IMR-90 (cell line): ENCODE measurements at regions not wholly inside any gene's neighbourhood (a gene's known extent, or its start where the extent isn't known, plus 50 kb on each side); places are given as distances from the start of the nearest gene placed in this dataset.

Source experiments
- ATAC-seq: fragments of 200-7000 bp; cut with Tn5 transposase; 2 replicates; pipeline ENCODE4 v1.9.1; 2020; ENCODE audit warnings: low read depth, mild to moderate bottlenecking, moderate library complexity
- BruUV-seq: library from RNA; stranded (reverse); fragments of 400-500 nt; replicated peaks from 2 replicates; lab custom pipeline; 2021; lab: Mats Ljungman, UMichigan
- CTCF ChIA-PET: fragments of 300-600 bp; formaldehyde crosslinking; extraction: SDS; loops from one replicate; lab custom pipeline; 2021; ENCODE audit warnings: antibody characterized with exemption; lab: Yijun Ruan, JAX
- POLR2A ChIA-PET: fragments of 300-600 bp; sonication (Branson Sonifier 250); formaldehyde crosslinking; loops from one replicate; lab custom pipeline; 2022; ENCODE audit warnings: antibody characterized with exemption; ENCODE audit not compliant: unreplicated experiment; lab: Charles Lee
- DNase-seq: peaks from one replicate; pipeline ENCODE4 v3.0.0; 2013
- H2AFZ ChIP-seq: replicated peaks from 2 replicates; pipeline ENCODE3; 2013; ENCODE audit warnings: low read length, mild to moderate bottlenecking; ENCODE audit not compliant: poor library complexity
- H2AK5ac ChIP-seq: 2 replicates; pipeline ENCODE4 v1.6.1; 2013; ENCODE audit warnings: low read depth, low read length, inconsistent platforms
- H2AK9ac ChIP-seq: replicated peaks from 2 replicates; pipeline ENCODE3; 2013; ENCODE audit warnings: mild to moderate bottlenecking, low read depth, low read length, moderate library complexity; ENCODE audit not compliant: poor library complexity
- H2BK120ac ChIP-seq: 2 replicates; pipeline ENCODE4 v1.6.1; 2013; ENCODE audit warnings: low read depth, low read length, inconsistent platforms
- H2BK15ac ChIP-seq: 3 replicates; pipeline ENCODE4 v1.6.1; 2013; ENCODE audit warnings: low read depth, low read length, inconsistent platforms
- H2BK20ac ChIP-seq: 2 replicates; pipeline ENCODE4 v1.6.1; 2013; ENCODE audit warnings: low read depth, mild to moderate bottlenecking, inconsistent platforms, low read length, moderate library complexity
- H2BK5ac ChIP-seq: 2 replicates; pipeline ENCODE4 v1.6.1; 2013; ENCODE audit warnings: mild to moderate bottlenecking, low read depth, low read length, inconsistent platforms; ENCODE audit not compliant: poor library complexity, severe bottlenecking
- H3K14ac ChIP-seq: replicated peaks from 2 replicates; pipeline ENCODE4 v1.6.1; 2013; ENCODE audit warnings: low read depth, low read length, inconsistent platforms
- H3K18ac ChIP-seq: 2 replicates; pipeline ENCODE4 v1.6.1; 2013; ENCODE audit warnings: low read depth, low read length, control low read depth
- H3K23ac ChIP-seq: 2 replicates; pipeline ENCODE4 v1.6.1; 2013; ENCODE audit warnings: low read depth, low read length, inconsistent platforms
- H3K27ac ChIP-seq: 2 replicates; pipeline ENCODE4 v1.5.1; 2013; ENCODE audit warnings: mild to moderate bottlenecking, control low read depth, low read length; ENCODE audit not compliant: insufficient read depth
- H3K27me3 ChIP-seq: 2 replicates; pipeline ENCODE4 v1.6.1; 2013; ENCODE audit warnings: low read length; ENCODE audit not compliant: control insufficient read depth, insufficient read depth
- H3K36me3 ChIP-seq: 2 replicates; pipeline ENCODE4 v1.6.1; 2013; ENCODE audit warnings: low read length, mixed read lengths; ENCODE audit not compliant: control insufficient read depth, insufficient read depth
- H3K4ac ChIP-seq: 2 replicates; pipeline ENCODE4 v1.6.1; 2013; ENCODE audit warnings: low read depth, low read length, inconsistent platforms
- H3K4me1 ChIP-seq: 2 replicates; pipeline ENCODE4 v1.6.1; 2013; ENCODE audit warnings: low read length, mixed read lengths; ENCODE audit not compliant: control insufficient read depth, insufficient read depth
- H3K4me2 ChIP-seq: 2 replicates; pipeline ENCODE4 v1.6.1; 2013; ENCODE audit warnings: low read depth, mild to moderate bottlenecking, control low read depth, low read length, moderate library complexity
- H3K4me3 ChIP-seq: 2 replicates; pipeline ENCODE4 v1.5.1; 2013; ENCODE audit warnings: low read depth, mild to moderate bottlenecking, control low read depth, low read length, moderate library complexity; ENCODE audit not compliant: insufficient read depth
- H3K56ac ChIP-seq: 2 replicates; pipeline ENCODE4 v1.6.1; 2013; ENCODE audit warnings: low read length, inconsistent platforms; ENCODE audit not compliant: insufficient read depth; ENCODE audit errors: extremely low read depth
- H3K79me1 ChIP-seq, 2 experiments: 2 replicates each; pipeline ENCODE4 v1.6.1; 2013; ENCODE audit warnings: low read length in 2 of 2, inconsistent platforms in 1 of 2, low read depth in 1 of 2
- H3K9ac ChIP-seq: 2 replicates; pipeline ENCODE4 v1.6.1; 2013; ENCODE audit warnings: low read depth, low read length, control low read depth
- H3K9me1 ChIP-seq: 2 replicates; pipeline ENCODE4 v1.6.1; 2013; ENCODE audit warnings: low read length, inconsistent platforms; ENCODE audit not compliant: insufficient read depth
- H3K9me3 ChIP-seq: 2 replicates; pipeline ENCODE4 v1.6.1; 2013; ENCODE audit warnings: low read length; ENCODE audit not compliant: control insufficient read depth, insufficient read depth
- H4K20me1 ChIP-seq: 2 replicates; pipeline ENCODE4 v1.6.1; 2013; ENCODE audit warnings: low read length, inconsistent platforms; ENCODE audit not compliant: insufficient read depth
- H4K5ac ChIP-seq: 2 replicates; pipeline ENCODE4 v1.6.1; 2013; ENCODE audit warnings: mild to moderate bottlenecking, low read depth, low read length, control low read depth
- H4K8ac ChIP-seq, 2 experiments: 2 replicates each; pipeline ENCODE4 v1.6.1; 2013; ENCODE audit warnings: low read depth in 2 of 2, low read length in 2 of 2, control low read depth in 1 of 2, inconsistent platforms in 1 of 2
- H4K91ac ChIP-seq: 2 replicates; pipeline ENCODE4 v1.6.1; 2013; ENCODE audit warnings: low read depth, low read length, inconsistent platforms; ENCODE audit not compliant: insufficient read depth
- BHLHE40 ChIP-seq: fragments of 150-350 bp; IDR thresholded peaks from 2 replicates; pipeline ENCODE4 v1.6.1; 2016; ENCODE audit warnings: mild to moderate bottlenecking, low read depth, low read length
- FOS ChIP-seq: fragments of 150-350 bp; IDR thresholded peaks from 2 replicates; pipeline ENCODE4 v1.6.1; 2016; ENCODE audit warnings: low read depth, low read length
- MXI1 ChIP-seq: IDR thresholded peaks from 2 replicates; pipeline ENCODE4 v1.6.1; 2012; ENCODE audit warnings: low read depth, mild to moderate bottlenecking, low read length, moderate library complexity, borderline replicate concordance
- RAD21 ChIP-seq: IDR thresholded peaks from 2 replicates; pipeline ENCODE4 v1.6.1; 2012; ENCODE audit warnings: low read length, improper control_type of control experiment
- WGBS, 2 experiments: methylation state at CpG; one replicate each; pipeline versions ENCODE4 v1.1.5 to v1.1.7; 2013; ENCODE audit warnings: missing lambda C conversion rate in 2 of 2; ENCODE audit not compliant: insufficient read length in 1 of 2; ENCODE audit errors: extremely low coverage in 2 of 2; 5-methylcytosine and 5-hydroxymethylcytosine counted together
- dilution Hi-C: fragments of 300-500 bp; cut with HindIII; formaldehyde crosslinking; loops from one replicate; pipeline ENCODE4 v1.14.3; 2018; ENCODE audit warnings: low sequenced_read_pairs; ENCODE audit not compliant: unreplicated experiment
- in situ Hi-C: fragments of 300-500 bp; cut with MboI; formaldehyde crosslinking; loops from 3 replicates; pipeline ENCODE4 v1.14.3; 2019; ENCODE audit warnings: low sequenced_read_pairs, inconsistent platforms, mixed read lengths
- intact Hi-C: fragments of 100-400 bp; cut with micrococcal nuclease; formaldehyde crosslinking; loops from 2 replicates; pipeline ENCODE4 v1.10.0; 2022

DNA sequence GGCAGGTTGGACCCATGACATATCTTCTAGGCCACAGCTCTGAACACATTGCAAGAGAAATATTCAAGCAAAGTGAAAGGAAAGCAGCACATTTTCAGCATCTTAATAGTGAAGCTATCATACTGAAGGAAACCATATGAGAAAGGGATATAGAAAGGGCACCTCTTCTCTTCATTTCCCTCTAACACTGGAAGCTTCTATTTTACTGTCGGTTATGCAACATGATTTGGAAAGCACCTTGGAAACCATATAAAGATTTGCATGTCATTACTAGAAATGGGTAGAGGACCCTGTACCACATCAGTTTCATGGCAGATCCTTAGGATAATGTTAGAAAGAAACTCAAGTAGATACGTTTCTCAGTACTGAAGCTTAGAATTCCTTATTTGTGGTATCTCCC, 70.5 kb upstream of the HMGN3 start:
- DNase-seq (no peak), ATAC-seq (no peak)
- Histone ChIP-seq H3K9me1 (no peaks in the 10 kb centered on the region), H2BK5ac (no peak overlapping the region), H2AK5ac (no peak overlapping the region), H3K4me2 (no peak overlapping the region), H3K27ac (no peak overlapping the region), H3K14ac (no peak overlapping the region), H3K36me3 (no peaks in the 10 kb centered on the region), H3K79me1 (no peaks in the 10 kb centered on the region), H2AK9ac (no peak overlapping the region), H3K9me3 (no peaks in the 10 kb centered on the region), H3K56ac (no peak overlapping the region), H4K91ac (no peak overlapping the region), H2BK15ac (no peak overlapping the region), H3K9ac (no peak overlapping the region), H3K23ac (no peak overlapping the region), H2AFZ (no peak overlapping the region), H4K8ac (no peak overlapping the region), H2BK120ac (no peak overlapping the region), H3K27me3 (no peaks in the 10 kb centered on the region), H4K20me1 (no peaks in the 10 kb centered on the region), H3K4ac (no peak overlapping the region), H4K5ac (no peak overlapping the region), H2BK20ac (no peak overlapping the region), H3K4me1 (no peaks in the 10 kb centered on the region), H3K4me3 (no peak overlapping the region), H3K18ac (no peak overlapping the region)
- in situ Hi-C loops = no loop called here
- no CpG with 5 or more reads among the region's 2 CpGs for WGBS, 2 experiments
- intact Hi-C loops = no loop called here
- BruUV-seq = no TSS peak
- no peak for TF ChIP-seq RAD21
- no peak for TF ChIP-seq MXI1
- TF ChIP-seq BHLHE40 = no peak
- no peak for TF ChIP-seq FOS
- POLR2A ChIA-PET = no interaction called here
- CTCF ChIA-PET = no interaction called here
- dilution Hi-C loops = no loop called here
